ENCODE measurements at regions not wholly inside any gene's neighbourhood (a gene's known extent, or its start where the extent isn't known, plus 50 kb on each side); places are given as distances from the start of the nearest gene placed in this dataset.

DNA sequence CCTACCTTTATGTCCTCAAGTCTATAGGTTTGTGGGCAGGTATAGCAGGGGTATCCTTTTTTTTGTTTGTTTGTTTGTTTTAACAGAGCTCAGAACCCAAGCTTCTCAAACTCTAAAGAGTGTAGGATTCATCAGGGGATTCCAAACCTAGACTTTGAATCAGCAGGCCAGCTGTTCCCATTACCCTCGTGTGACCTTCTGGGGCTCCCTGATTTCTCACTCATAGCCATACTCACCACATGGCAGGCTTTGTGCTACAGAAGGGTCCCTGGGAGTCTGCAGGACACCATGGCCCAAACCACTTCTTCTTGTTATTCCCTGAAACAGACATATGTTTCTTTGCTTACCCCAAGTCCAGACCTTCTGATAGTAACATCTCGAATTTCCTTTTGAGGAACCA lies 350.8 kb upstream of the TSHZ2 start:
- TF ChIP-seq, protein P1, sequence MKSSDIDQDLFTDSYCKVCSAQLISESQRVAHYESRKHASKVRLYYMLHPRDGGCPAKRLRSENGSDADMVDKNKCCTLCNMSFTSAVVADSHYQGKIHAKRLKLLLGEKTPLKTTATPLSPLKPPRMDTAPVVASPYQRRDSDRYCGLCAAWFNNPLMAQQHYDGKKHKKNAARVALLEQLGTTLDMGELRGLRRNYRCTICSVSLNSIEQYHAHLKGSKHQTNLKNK (CRISPR knock-in tag; IDR thresholded peaks at IDR 0.05) = no peak
- TF ChIP-seq, protein P2, sequence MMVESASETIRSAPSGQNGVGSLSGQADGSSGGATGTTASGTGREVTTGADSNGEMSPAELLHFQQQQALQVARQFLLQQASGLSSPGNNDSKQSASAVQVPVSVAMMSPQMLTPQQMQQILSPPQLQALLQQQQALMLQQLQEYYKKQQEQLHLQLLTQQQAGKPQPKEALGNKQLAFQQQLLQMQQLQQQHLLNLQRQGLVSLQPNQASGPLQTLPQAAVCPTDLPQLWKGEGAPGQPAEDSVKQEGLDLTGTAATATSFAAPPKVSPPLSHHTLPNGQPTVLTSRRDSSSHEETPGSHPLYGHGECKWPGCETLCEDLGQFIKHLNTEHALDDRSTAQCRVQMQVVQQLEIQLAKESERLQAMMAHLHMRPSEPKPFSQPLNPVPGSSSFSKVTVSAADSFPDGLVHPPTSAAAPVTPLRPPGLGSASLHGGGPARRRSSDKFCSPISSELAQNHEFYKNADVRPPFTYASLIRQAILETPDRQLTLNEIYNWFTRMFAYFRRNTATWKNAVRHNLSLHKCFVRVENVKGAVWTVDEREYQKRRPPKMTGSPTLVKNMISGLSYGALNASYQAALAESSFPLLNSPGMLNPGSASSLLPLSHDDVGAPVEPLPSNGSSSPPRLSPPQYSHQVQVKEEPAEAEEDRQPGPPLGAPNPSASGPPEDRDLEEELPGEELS (CRISPR knock-in tag; IDR thresholded peaks at IDR 0.05) = no peak
- TF ChIP-seq NR3C1 (CRISPR knock-in tag; conservative IDR thresholded peaks at IDR 0.05; ENCODE audit: low read depth) (no peak), FOXK1 (CRISPR knock-in tag; IDR thresholded peaks at IDR 0.05) (no peak), CBFB (CRISPR knock-in tag; IDR thresholded peaks at IDR 0.05; ENCODE audit: low read depth) (no peak), CREM (CRISPR knock-in tag; IDR thresholded peaks at IDR 0.05) (no peak), RELA (CRISPR knock-in tag; IDR thresholded peaks at IDR 0.05; ENCODE audit: borderline replicate concordance) (no peak), IRF2 (CRISPR knock-in tag; IDR thresholded peaks at IDR 0.05; ENCODE audit: borderline replicate concordance, low read depth) (no peak)
- TF ChIP-seq, protein P3, sequence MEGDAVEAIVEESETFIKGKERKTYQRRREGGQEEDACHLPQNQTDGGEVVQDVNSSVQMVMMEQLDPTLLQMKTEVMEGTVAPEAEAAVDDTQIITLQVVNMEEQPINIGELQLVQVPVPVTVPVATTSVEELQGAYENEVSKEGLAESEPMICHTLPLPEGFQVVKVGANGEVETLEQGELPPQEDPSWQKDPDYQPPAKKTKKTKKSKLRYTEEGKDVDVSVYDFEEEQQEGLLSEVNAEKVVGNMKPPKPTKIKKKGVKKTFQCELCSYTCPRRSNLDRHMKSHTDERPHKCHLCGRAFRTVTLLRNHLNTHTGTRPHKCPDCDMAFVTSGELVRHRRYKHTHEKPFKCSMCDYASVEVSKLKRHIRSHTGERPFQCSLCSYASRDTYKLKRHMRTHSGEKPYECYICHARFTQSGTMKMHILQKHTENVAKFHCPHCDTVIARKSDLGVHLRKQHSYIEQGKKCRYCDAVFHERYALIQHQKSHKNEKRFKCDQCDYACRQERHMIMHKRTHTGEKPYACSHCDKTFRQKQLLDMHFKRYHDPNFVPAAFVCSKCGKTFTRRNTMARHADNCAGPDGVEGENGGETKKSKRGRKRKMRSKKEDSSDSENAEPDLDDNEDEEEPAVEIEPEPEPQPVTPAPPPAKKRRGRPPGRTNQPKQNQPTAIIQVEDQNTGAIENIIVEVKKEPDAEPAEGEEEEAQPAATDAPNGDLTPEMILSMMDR (IDR thresholded peaks at IDR 0.05) = no peak
- TF ChIP-seq, protein P4, sequence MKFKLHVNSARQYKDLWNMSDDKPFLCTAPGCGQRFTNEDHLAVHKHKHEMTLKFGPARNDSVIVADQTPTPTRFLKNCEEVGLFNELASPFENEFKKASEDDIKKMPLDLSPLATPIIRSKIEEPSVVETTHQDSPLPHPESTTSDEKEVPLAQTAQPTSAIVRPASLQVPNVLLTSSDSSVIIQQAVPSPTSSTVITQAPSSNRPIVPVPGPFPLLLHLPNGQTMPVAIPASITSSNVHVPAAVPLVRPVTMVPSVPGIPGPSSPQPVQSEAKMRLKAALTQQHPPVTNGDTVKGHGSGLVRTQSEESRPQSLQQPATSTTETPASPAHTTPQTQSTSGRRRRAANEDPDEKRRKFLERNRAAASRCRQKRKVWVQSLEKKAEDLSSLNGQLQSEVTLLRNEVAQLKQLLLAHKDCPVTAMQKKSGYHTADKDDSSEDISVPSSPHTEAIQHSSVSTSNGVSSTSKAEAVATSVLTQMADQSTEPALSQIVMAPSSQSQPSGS (CRISPR knock-in tag; IDR thresholded peaks at IDR 0.05; ENCODE audit: borderline replicate concordance, low read depth) = no peak
- TF ChIP-seq, protein P5, sequence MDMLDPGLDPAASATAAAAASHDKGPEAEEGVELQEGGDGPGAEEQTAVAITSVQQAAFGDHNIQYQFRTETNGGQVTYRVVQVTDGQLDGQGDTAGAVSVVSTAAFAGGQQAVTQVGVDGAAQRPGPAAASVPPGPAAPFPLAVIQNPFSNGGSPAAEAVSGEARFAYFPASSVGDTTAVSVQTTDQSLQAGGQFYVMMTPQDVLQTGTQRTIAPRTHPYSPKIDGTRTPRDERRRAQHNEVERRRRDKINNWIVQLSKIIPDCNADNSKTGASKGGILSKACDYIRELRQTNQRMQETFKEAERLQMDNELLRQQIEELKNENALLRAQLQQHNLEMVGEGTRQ (CRISPR knock-in tag; IDR thresholded peaks at IDR 0.05) = no peak
- TF ChIP-seq, protein P6, sequence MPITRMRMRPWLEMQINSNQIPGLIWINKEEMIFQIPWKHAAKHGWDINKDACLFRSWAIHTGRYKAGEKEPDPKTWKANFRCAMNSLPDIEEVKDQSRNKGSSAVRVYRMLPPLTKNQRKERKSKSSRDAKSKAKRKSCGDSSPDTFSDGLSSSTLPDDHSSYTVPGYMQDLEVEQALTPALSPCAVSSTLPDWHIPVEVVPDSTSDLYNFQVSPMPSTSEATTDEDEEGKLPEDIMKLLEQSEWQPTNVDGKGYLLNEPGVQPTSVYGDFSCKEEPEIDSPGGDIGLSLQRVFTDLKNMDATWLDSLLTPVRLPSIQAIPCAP (CRISPR knock-in tag; IDR thresholded peaks at IDR 0.05) = no peak
- TF ChIP-seq, protein P7, sequence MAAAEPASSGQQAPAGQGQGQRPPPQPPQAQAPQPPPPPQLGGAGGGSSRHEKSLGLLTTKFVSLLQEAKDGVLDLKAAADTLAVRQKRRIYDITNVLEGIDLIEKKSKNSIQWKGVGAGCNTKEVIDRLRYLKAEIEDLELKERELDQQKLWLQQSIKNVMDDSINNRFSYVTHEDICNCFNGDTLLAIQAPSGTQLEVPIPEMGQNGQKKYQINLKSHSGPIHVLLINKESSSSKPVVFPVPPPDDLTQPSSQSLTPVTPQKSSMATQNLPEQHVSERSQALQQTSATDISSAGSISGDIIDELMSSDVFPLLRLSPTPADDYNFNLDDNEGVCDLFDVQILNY (CRISPR knock-in tag; IDR thresholded peaks at IDR 0.05) = no peak
- TF ChIP-seq, protein P8, sequence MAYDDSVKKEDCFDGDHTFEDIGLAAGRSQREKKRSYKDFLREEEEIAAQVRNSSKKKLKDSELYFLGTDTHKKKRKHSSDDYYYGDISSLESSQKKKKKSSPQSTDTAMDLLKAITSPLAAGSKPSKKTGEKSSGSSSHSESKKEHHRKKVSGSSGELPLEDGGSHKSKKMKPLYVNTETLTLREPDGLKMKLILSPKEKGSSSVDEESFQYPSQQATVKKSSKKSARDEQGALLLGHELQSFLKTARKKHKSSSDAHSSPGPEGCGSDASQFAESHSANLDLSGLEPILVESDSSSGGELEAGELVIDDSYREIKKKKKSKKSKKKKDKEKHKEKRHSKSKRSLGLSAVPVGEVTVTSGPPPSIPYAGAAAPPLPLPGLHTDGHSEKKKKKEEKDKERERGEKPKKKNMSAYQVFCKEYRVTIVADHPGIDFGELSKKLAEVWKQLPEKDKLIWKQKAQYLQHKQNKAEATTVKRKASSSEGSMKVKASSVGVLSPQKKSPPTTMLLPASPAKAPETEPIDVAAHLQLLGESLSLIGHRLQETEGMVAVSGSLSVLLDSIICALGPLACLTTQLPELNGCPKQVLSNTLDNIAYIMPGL (CRISPR knock-in tag; IDR thresholded peaks at IDR 0.05) = no peak

Data from WTC11 (cell line).